Hepatocyte (in vitro differentiated cells): ENCODE measurements at regions not wholly inside any gene's neighbourhood (a gene's known extent, or its start where the extent isn't known, plus 50 kb on each side); places are given as distances from the start of the nearest gene placed in this dataset.

Experiments
- CTCF ChIP-seq: fragments of 200-600 bp; sonication (generic); IDR thresholded peaks from 2 replicates; pipeline ENCODE4 v1.5.1; 2016; ENCODE audit warnings: antibody characterized with exemption, mild to moderate bottlenecking; ENCODE audit not compliant: poor library complexity
- EZH2 ChIP-seq: fragments of 200-600 bp; sonication (generic); IDR thresholded peaks from 2 replicates; pipeline ENCODE4 v1.6.1; 2016; ENCODE audit warnings: antibody characterized with exemption, mild to moderate bottlenecking, borderline replicate concordance

GRCh38 chr6:21331235-21331634, 262.3 kb upstream of the SOX4 start:
- no peak for TF ChIP-seq CTCF
- TF ChIP-seq EZH2 = no peak
